Muscle layer of duodenum (tissue), 2 donors: ENCODE measurements at regions not wholly inside any gene's neighbourhood (a gene's known extent, or its start where the extent isn't known, plus 50 kb on each side); places are given as distances from the start of the nearest gene placed in this dataset.

Source experiments
- H3K27ac ChIP-seq: one replicate; pipeline ENCODE4 v1.7.0; 2013; ENCODE audit warnings: mild to moderate bottlenecking, low read length
- H3K27me3 ChIP-seq: one replicate; pipeline ENCODE4 v1.7.0; 2013; ENCODE audit warnings: low read depth, mild to moderate bottlenecking, control low read depth, low read length
- H3K36me3 ChIP-seq, 2 donors: one replicate each; pipeline ENCODE4 v1.7.0; 2013; ENCODE audit warnings: low read length in 2 of 2, control low read depth in 1 of 2, mild to moderate bottlenecking in 1 of 2; ENCODE audit not compliant: insufficient read depth in 2 of 2, control insufficient read depth in 1 of 2
- H3K4me1 ChIP-seq, 2 donors: one replicate each; pipeline ENCODE4 v1.7.0; 2013; ENCODE audit warnings: low read length in 2 of 2, mild to moderate bottlenecking in 2 of 2, control low read depth in 1 of 2, moderate library complexity in 1 of 2; ENCODE audit not compliant: insufficient read depth in 2 of 2, control insufficient read depth in 1 of 2
- H3K4me3 ChIP-seq, 2 donors: one replicate each; pipeline ENCODE4 v1.7.0; 2013; ENCODE audit warnings: low read length in 2 of 2, low read depth in 1 of 2, mild to moderate bottlenecking in 1 of 2
- H3K9me3 ChIP-seq, 2 donors: one replicate each; pipeline ENCODE4 v1.7.0; 2013; ENCODE audit warnings: low read length in 2 of 2, control low read depth in 1 of 2, mild to moderate bottlenecking in 1 of 2; ENCODE audit not compliant: control insufficient read depth in 1 of 2
- donor health status: healthy.

DNA sequence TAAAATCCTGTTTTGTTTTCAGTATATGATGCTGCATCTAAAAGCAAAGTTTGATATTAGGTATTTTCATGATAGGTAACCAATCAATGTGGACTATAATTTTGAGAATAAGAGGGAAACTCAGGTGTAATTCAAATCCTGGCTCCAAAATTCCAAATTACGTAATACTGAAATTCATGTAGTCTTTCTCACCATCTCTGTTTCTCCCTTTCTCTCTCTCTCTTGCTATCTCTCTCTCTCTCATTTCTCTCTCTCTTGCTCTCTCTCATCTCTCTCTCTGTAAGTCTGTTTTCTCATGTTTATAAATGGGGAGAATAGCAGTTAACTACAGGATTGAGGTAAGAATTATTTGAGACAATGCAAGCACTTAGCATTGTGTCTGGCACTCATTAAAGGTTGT is 401.1 kb upstream of the TLE4 start:
- no peak overlapping the region for H3K27ac ChIP-seq
- H3K36me3 ChIP-seq, result no peaks in the 10 kb centered on the region
- H3K9me3 ChIP-seq, result peaks cover 5 to 6% of the 10 kb centered on the region in 2 donors
- H3K27me3 ChIP-seq, result no peaks in the 10 kb centered on the region
- H3K4me1 ChIP-seq, result no peaks in the 10 kb centered on the region
- no peak overlapping the region for H3K4me3 ChIP-seq

DNA sequence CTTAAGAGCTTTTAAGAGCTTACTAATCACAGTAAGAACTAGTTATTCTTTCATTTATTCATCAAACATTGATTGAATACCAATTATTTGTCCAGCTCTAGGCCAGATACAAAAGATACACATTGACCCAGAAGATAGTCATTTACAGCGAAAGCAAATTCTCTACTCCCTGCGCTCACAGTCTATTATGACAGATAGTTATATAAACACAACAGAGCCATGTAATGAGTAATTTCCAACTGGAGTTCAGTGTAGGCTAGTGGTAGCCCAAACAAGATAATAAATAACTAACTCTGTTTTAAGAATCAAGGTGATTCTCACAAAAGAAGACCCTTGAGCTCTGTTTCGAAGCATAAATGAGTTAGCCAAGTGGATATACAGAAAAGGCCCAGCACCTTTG is 397.8 kb upstream of the TLE4 start:
- Histone ChIP-seq H3K36me3 (no peaks in the 10 kb centered on the region), H3K27ac (no peak overlapping the region), H3K4me1 (no peaks in the 10 kb centered on the region), H3K27me3 (no peaks in the 10 kb centered on the region), H3K9me3 (peaks cover 5 to 6% of the 10 kb centered on the region in 2 donors), H3K4me3 (no peak overlapping the region)

DNA sequence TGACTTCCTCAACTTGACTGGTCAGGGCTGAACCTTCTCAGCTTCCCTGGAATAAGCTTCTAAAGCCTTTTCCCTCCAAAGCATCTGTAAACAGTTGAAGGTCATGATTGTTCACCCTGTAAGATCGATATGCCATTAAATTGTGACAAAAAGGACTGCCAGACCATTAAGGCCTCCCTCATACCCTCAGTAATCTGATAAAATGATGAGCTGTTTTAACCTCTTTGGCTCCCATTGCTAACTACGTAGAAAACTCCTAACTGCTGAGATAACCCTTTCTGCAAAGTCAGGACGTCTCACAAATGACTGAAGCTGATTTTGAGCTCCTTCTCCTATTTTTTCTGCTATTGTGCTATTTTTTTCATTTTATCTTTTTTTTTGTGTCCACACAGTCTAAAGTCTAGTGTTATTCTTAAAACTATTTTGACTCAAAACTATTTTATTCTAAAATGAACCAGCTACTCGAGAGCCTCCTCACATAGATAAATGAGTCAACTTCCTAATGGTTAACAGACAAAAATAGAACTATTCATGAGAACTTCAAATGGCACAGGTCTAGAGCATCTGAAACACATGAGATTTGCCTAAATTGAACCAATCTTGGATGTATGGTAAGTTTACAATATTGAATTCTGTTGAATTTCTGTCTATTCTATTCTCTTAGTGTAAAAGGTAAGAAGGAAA is 395.6 kb upstream of the TLE4 start:
- Histone ChIP-seq H3K4me1 (no peaks in the 10 kb centered on the region), H3K36me3 (no peaks in the 10 kb centered on the region), H3K27me3 (no peaks in the 10 kb centered on the region), H3K4me3 (no peak overlapping the region), H3K9me3 (no peaks in the 10 kb centered on the region), H3K27ac (no peak overlapping the region)

DNA sequence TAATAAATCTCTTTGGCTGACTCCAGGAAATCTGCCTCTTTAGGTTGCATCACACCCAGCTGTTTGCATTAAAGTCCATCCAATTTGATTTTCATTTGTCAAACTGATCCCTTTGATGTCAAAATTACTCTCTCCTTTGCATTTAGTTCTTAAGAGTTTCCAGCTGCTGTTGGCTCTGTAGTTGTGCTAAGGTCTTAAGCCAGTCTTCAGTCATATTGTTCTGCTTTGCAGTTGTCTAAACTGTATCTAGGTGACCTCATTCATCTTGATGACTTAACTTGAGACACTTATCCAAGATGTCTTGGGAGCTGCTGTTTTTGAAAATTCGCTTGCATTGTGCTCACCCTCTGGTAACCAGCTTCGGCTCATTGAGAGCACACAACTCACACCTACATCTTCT is 386.9 kb upstream of the TLE4 start:
- Histone ChIP-seq H3K4me1 (no peaks in the 10 kb centered on the region), H3K9me3 (peaks cover 0 to 3% of the 10 kb centered on the region in 2 donors), H3K4me3 (no peak overlapping the region), H3K36me3 (no peaks in the 10 kb centered on the region), H3K27me3 (no peaks in the 10 kb centered on the region), H3K27ac (no peak overlapping the region)

DNA sequence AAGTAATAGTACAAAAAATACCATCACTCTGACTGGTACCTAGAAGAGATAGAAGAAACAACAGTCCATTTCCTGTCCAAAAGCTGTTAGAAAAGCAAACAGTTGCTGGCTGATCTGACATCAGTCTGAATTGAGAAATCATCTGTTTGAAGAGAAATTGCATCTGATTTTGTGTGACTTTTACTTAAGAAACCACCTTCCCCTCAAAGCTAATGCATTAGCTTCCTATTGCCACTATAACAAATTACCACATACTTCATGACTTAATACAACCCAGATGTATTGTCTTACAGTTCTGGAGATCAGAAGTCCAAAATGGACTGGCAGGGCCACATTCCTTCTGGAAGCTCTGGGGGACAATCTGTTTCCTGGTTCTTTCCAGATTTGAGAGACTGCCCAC is 385.9 kb upstream of the TLE4 start:
- Histone ChIP-seq H3K27ac (no peak overlapping the region), H3K27me3 (no peaks in the 10 kb centered on the region), H3K9me3 (peaks cover 0 to 3% of the 10 kb centered on the region in 2 donors), H3K4me1 (no peaks in the 10 kb centered on the region), H3K36me3 (no peaks in the 10 kb centered on the region), H3K4me3 (no peak overlapping the region)

DNA sequence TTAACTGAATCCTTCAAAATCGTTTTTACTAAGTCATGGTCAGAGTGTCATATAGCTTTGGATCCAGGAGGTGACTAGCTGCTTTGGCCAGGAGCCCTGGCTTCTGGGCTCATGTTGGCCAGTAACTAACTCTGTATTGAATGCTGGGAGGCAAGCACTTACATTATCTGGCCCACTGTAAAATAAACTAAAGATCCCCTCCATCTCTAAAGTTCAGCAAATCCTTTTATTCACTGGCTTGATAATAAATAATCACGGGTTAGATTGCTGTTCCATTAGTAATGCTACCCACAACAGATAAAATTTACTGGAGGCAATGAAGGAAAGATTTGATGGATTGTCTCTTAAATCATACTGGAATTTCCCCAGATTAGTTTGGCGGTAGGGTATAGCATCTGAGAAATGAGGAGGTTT is 382.2 kb upstream of the TLE4 start:
- H3K36me3 ChIP-seq, result no peaks in the 10 kb centered on the region
- H3K4me1 ChIP-seq, result no peaks in the 10 kb centered on the region
- no peak overlapping the region for H3K4me3 ChIP-seq
- H3K27me3 ChIP-seq, result no peaks in the 10 kb centered on the region
- no peak overlapping the region for H3K27ac ChIP-seq
- H3K9me3 ChIP-seq, result no peaks in the 10 kb centered on the region

DNA sequence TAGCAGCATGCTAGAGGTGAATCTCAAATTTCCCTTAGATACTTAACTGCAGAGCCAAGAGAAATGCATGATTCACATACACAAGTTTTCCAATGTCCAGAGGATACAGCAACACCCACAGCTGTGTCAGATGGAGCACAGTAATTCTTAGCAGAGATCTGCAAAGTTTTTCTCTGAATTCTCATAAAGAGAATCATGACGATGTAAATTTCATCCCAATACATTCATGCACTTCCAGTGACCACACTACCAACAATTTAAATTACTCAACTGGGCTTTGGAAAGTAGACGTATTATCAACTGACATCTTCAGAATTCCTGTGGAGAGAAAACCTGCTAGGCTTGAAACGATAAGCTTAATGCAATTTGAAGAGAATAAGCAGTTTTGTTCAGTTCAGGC is 378.8 kb upstream of the TLE4 start:
- Histone ChIP-seq H3K27ac (no peak overlapping the region), H3K27me3 (no peaks in the 10 kb centered on the region), H3K9me3 (no peaks in the 10 kb centered on the region), H3K36me3 (no peaks in the 10 kb centered on the region), H3K4me3 (no peak overlapping the region), H3K4me1 (no peaks in the 10 kb centered on the region)

DNA sequence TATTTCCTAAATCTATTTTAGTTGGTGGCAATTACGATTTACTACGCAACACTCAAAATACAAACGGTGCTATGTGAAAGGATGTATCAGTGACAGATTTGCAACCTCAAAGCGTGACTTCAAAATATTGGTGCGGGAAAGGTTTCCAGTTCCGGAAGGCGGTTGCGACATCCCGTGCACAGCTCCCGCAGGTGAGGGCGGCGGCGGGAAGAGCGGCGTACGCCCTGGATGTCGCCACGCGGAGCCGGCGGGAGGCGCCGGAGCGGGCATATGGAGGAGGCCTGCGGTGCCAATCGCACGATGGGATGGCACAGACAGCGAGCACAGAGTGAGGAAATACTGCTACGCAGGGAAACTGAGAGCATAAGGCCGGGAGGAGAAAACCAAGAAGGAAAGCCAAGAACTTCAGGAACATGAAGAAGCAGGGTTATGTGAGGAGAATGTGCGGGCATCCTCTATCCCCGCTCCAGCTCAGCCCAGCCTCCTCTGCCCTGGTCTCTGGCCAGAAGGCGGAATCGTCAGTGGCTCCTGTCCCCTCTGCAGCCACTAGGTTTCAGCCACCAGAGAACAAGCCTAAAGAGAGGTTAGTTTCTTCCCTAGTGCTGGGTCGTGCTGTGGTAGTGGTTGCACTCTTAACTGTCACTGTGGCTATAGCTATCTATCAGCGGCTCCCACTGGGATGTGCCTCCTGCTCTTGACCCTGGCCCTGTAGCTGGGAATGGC is 378.1 kb upstream of the TLE4 start:
- Histone ChIP-seq H3K36me3 (no peaks in the 10 kb centered on the region), H3K27ac (no peak overlapping the region), H3K27me3 (no peaks in the 10 kb centered on the region), H3K4me1 (no peaks in the 10 kb centered on the region), H3K9me3 (no peaks in the 10 kb centered on the region), H3K4me3 (no peak overlapping the region)

DNA sequence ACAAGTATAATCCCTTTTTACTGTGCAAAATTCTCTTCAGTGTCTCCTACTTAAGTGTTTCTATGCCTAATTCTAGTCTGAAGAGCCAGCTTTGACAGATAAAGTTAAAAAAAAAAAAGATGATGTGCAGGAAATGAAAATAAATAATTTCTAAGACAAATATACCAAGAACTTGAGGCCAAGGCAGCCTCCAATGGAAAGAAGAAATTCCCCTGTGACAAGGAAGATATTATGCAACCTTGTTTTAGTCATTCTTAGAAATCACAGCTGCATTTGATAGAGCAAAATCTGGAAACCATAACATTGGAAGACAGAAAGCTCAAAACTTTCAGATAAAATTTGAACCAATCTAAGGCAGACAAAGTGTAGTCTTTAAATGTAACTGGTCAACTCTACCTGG is 375.9 kb upstream of the TLE4 start:
- no peaks in the 10 kb centered on the region for H3K36me3 ChIP-seq
- H3K4me3 ChIP-seq, result no peak overlapping the region
- H3K27me3 ChIP-seq, result no peaks in the 10 kb centered on the region
- no peaks in the 10 kb centered on the region for H3K4me1 ChIP-seq
- H3K9me3 ChIP-seq, result no peaks in the 10 kb centered on the region
- H3K27ac ChIP-seq, result no peak overlapping the region

DNA sequence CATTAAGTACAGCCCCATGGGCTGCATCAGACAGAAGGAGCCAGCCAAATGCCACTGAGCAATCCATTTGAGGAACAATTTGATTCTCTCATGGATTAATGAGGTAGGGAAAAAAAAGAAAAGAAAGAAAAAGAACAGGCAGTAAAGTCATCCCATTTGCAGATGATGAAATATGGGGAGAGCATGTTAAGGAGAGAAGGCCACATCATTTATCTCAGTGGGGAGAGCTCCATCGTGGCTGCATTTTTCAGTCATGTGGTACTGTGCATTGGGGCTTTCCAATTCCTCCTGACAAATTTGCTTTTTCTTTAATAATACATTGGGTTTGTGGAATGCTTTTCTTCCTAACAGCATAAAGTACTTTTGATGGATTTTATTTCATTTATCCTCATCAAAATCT is 375.2 kb upstream of the TLE4 start:
- Histone ChIP-seq H3K27ac (no peak overlapping the region), H3K4me1 (no peaks in the 10 kb centered on the region), H3K27me3 (no peaks in the 10 kb centered on the region), H3K4me3 (no peak overlapping the region), H3K9me3 (no peaks in the 10 kb centered on the region), H3K36me3 (no peaks in the 10 kb centered on the region)

DNA sequence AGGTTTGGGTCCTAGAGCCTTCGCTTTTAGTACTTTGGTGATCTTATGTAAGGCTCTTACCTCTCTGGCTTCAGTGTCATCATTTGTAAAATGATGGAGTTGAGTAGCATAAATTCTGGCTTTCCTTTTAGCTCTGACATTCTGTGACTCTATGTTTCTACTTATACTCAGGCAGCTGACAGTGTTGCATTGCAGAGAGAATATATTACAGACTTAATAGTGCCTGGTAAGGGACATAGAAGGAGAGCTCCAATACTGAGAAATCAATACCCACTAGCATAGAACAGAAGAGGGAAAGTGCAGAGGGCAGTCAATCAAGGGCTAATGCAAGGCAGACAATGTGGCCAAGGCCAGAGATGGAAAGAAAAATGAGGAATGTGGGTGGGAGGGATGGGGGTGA is 371.4 kb upstream of the TLE4 start:
- Histone ChIP-seq H3K36me3 (no peaks in the 10 kb centered on the region), H3K4me1 (no peaks in the 10 kb centered on the region), H3K9me3 (no peaks in the 10 kb centered on the region), H3K27me3 (no peaks in the 10 kb centered on the region), H3K27ac (no peak overlapping the region), H3K4me3 (no peak overlapping the region)

DNA sequence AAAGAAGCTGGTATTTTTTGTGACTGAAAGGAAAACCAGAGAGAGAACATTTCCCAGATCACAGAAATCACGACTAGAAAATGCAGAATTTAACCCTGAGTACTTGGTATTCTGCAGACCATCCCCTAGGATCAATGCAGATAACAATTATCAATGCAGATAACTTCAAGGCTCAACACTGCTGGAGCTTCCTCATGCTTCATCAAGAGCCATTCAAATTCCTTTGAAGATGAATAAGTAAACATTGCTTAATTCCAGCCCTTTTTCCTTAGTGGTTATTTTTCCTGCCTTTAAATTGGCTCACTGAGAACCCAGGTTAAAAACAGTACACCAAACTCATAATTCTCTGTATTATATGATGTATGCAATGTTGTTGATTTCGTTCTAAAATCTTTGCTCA is 370.1 kb upstream of the TLE4 start:
- H3K27me3 ChIP-seq, result no peaks in the 10 kb centered on the region
- no peaks in the 10 kb centered on the region for H3K36me3 ChIP-seq
- H3K4me1 ChIP-seq, result no peaks in the 10 kb centered on the region
- H3K27ac ChIP-seq, result no peak overlapping the region
- H3K9me3 ChIP-seq, result no peaks in the 10 kb centered on the region
- H3K4me3 ChIP-seq, result no peak overlapping the region
